Testis (tissue), 2 donors: ENCODE measurements at regions not wholly inside any gene's neighbourhood (a gene's known extent, or its start where the extent isn't known, plus 50 kb on each side); places are given as distances from the start of the nearest gene placed in this dataset.

ENCODE experiments used
- DNase-seq: peaks from one replicate; pipeline ENCODE4 v3.0.0-alpha.2; 2019
- H3K27ac ChIP-seq, 2 donors: fragments of 200-600 bp; sonication (generic); one replicate each; pipeline ENCODE4 v1.5.1; 2019
- H3K27me3 ChIP-seq: fragments of 200-600 bp; sonication (generic); one replicate; pipeline ENCODE4 v1.5.1; 2019
- H3K36me3 ChIP-seq: fragments of 200-600 bp; sonication (generic); one replicate; pipeline ENCODE4 v1.5.1; 2017; ENCODE audit warnings: low read depth; ENCODE audit errors: missing control alignments
- H3K4me1 ChIP-seq: fragments of 200-600 bp; sonication (generic); one replicate; pipeline ENCODE4 v1.5.1; 2019
- H3K4me3 ChIP-seq, 2 donors: fragments of 200-600 bp; sonication (generic); one replicate each; pipeline ENCODE4 v1.5.1; 2017 to 2019
- H3K9me3 ChIP-seq: fragments of 200-600 bp; sonication (generic); one replicate; pipeline ENCODE4 v1.5.1; 2017
- CTCF ChIP-seq, 3 experiments: fragments of 450-650 bp in 2 of 3; fragments of 200-600 bp in 1 of 3; sonication (generic) in 1 of 3; IDR thresholded peaks; one replicate each; pipeline ENCODE4 v1.5.1; 2016 to 2019; ENCODE audit warnings: antibody characterized with exemption in 3 of 3, mild to moderate bottlenecking in 2 of 3, moderate library complexity in 1 of 3
- POLR2A ChIP-seq: fragments of 450-650 bp; IDR thresholded peaks from one replicate; pipeline ENCODE4 v1.6.1; 2017; ENCODE audit warnings: antibody characterized with exemption, mild to moderate bottlenecking, moderate library complexity
- WGBS, 2 donors: methylation state at CpG; one replicate each; pipeline ENCODE4 v1.1.5; 2018; 5-methylcytosine and 5-hydroxymethylcytosine counted together
- intact Hi-C: fragments of 100-400 bp; cut with DNase I; formaldehyde crosslinking; loops from one replicate; pipeline ENCODE4 v1.15.1; 2023; ENCODE audit warnings: low total_unique reads

- 84 to 87% methylated on average over 17 of the region's 17 CpGs for WGBS, 2 donors
- no peak for DNase-seq
- Histone ChIP-seq H3K4me3 (no peak overlapping the region), H3K36me3 (no peaks in the 10 kb centered on the region), H3K27ac (no peak overlapping the region), H3K9me3 (no peaks in the 10 kb centered on the region), H3K27me3 (no peaks in the 10 kb centered on the region), H3K4me1 (no peaks in the 10 kb centered on the region)
- intact Hi-C loops: no loop called here
- TF ChIP-seq POLR2A: no peak
- no peak for TF ChIP-seq CTCF (IDR thresholded peaks at IDR 0.05)
Measured at GRCh38 chr2:120539937-120540718, 194.2 kb downstream of the INHBB start.

DNA sequence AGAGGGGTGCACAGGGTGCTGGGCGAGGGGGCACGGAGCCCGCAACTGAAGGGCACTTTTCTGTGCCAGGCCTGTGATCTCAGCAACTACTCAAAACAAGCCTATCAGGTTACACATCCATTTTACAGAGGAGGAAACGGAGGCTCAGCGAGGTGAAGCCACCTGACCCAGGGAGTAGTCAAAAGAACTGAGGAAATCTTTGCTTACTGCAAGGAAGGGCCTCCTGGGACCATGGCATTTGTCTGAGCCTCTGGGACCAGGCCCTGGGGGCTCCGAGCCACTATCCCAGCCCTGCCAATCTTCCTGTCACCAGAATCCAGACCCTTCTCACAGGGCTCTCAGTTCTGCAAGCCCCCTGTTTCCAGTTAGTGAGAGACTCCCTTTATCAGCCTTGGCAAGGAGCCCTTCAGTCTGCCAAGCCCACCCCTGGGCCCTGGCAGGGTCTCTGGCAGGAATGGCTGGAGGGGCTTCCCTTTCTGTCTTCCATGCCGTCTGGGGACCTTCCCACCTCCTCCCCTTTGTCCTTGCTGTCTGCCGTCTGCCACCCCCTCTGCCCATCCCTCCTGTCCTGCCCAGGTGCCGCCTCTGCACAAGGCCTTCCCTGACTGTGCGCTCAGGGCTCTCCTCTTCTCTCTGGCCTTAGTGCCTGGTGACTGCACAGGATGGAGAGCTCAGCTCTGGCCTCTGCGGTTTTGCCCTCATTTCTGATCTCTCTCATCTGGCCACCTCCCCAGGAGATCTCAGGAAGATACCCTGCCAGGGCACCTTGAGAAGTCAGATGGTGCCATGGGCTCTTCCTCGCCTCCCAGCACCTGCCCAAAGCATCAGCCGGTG, 194.7 kb upstream of the GLI2 start:
- intact Hi-C loops: no loop called here
- H3K27me3 ChIP-seq: no peaks in the 10 kb centered on the region
- H3K4me1 ChIP-seq: no peaks in the 10 kb centered on the region
- H3K9me3 ChIP-seq: no peaks in the 10 kb centered on the region
- no peak overlapping the region for H3K4me3 ChIP-seq
- no peak for DNase-seq
- H3K27ac ChIP-seq: no peak overlapping the region
- TF ChIP-seq CTCF (IDR thresholded peaks at IDR 0.05) (no peak), POLR2A (no peak)
- WGBS, 2 donors: 89 to 90% methylated on average over 11 to 13 of the region's 13 CpGs
- H3K36me3 ChIP-seq: no peaks in the 10 kb centered on the region

DNA sequence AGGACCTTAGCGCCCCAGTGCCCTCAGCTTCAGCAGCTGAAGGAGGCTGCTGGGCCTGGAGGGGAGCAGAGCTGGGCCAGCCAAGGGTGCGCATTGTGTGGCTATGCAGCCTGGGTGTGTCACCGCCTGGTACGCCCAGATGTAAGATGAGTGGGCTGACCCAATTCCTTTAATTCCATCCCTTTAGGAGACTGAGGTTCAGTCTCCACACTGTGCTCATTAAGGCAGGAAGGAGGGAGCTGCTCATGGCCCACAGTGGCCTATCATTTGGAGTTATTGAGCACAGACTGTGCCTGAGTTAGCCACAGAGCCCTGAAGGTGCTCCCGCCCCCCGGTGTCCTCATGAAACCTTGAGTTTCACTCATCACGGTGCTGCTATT, 194.1 kb upstream of the GLI2 start:
- no peaks in the 10 kb centered on the region for H3K27me3 ChIP-seq
- intact Hi-C loops: no loop called here
- 81 to 91% methylated on average over 6 to 7 of the region's 7 CpGs for WGBS, 2 donors
- H3K36me3 ChIP-seq: no peaks in the 10 kb centered on the region
- H3K4me1 ChIP-seq: no peaks in the 10 kb centered on the region
- TF ChIP-seq CTCF (IDR thresholded peaks at IDR 0.05) (no peak), POLR2A (no peak)
- H3K4me3 ChIP-seq: no peak overlapping the region
- H3K27ac ChIP-seq: no peak overlapping the region
- H3K9me3 ChIP-seq: no peaks in the 10 kb centered on the region
- DNase-seq: no peak

DNA sequence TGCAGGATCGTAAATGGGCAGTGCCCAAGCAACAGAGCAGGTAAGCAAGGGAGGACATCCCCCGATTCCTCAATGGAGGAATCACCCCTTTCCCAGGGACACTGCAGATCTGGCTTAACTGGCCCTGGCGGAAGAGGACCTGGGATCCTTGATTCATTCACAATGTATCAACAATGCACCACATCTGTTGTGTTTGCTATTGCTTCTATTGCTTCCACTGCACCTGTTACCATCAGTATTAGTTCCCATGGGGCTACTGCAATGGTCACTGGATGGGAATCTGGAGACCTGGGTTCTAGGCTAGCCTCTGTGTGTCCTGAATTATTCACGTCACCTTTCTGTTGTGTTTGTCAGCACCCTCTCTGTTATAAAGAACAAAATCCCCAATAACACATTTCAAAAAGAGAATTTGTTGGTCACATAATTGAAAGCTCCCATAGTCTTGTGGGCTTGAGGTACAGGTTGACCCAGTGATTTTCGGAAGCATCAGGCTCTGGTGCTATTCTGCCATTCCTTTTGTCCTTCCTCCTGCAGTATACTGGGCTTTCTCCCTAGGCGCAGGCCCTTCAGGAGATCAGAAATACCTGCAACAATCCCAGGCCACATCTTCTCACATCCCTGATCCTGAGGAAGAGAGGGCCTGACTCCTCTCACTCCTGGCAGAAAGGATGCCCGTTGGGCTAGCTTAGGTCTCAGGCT, 193.5 kb upstream of the GLI2 start:
- Histone ChIP-seq H3K36me3 (no peaks in the 10 kb centered on the region), H3K27me3 (no peaks in the 10 kb centered on the region), H3K4me1 (no peaks in the 10 kb centered on the region), H3K27ac (no peak overlapping the region), H3K4me3 (no peak overlapping the region), H3K9me3 (no peaks in the 10 kb centered on the region)
- TF ChIP-seq POLR2A (no peak), CTCF (IDR thresholded peaks at IDR 0.05) (no peak)
- 93 to 96% methylated on average over 7 of the region's 7 CpGs for WGBS, 2 donors
- no peak for DNase-seq
- intact Hi-C loops: no loop called here
